Hindlimb muscle (tissue), 1 donor: ENCODE measurements at regions not wholly inside any gene's neighbourhood (a gene's known extent, or its start where the extent isn't known, plus 50 kb on each side); places are given as distances from the start of the nearest gene placed in this dataset.
"Not testable (repeated sequence)": the region's sequence is repeated elsewhere in the genome, so short reads cannot be mapped to it uniquely, and the experiment has no call there.

ENCODE experiments used
- DNase-seq: peaks from one replicate; pipeline ENCODE4 v3.0.0-alpha.2; 2013

GRCh38 chr5:26535215-26535614 lies 503.2 kb downstream of the CDH9 start:
- no peak for DNase-seq

GRCh38 chr5:26530305-26530704 lies 508.1 kb downstream of the CDH9 start:
- DNase-seq, result no peak

- DNase-seq, result no peak
Observed at GRCh38 chr5:26519245-26519644, 519.1 kb downstream of the CDH9 start.

DNA sequence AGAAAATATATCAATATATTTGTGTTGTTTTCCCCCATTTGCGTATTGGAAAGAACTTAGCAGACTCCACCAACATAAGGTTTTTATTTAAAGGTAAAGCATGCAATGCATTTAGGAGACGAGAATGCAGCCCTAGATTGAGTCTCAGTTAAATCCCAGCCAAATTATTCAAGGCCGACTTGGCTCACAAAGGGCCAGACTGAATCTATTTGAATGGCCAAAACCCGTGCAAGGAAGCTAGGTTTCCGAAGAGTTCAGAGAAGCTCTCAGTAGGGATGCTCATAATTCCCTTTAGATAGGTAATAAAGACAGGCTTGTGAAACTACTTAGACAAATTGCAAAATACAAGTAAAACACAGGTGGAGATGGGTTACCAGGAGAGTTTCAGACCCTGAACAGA lies 520.3 kb downstream of the CDH9 start:
- DNase-seq, result no peak

DNA sequence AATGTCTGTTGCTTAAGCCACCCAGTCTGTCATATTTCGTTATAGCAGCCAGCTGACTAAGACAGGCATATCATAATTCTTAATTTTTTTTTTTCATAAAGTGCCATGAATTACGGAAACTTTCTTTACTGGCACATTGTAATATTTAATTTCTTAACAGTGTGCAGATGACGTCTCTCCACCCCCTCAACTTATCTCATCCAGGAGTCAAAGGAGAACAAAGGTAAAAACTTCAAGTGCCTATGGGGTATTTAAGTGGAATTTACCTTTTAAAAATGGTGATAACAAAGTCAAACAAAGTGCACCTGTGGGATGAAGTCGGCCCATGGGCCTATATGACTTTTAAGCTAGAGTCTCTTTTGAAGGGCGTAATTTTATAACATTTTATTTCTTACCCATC lies 539.4 kb downstream of the CDH9 start:
- no peak for DNase-seq

- DNase-seq, result no peak
Observed at GRCh38 chr5:26495437-26495836, 542.9 kb downstream of the CDH9 start.

DNA sequence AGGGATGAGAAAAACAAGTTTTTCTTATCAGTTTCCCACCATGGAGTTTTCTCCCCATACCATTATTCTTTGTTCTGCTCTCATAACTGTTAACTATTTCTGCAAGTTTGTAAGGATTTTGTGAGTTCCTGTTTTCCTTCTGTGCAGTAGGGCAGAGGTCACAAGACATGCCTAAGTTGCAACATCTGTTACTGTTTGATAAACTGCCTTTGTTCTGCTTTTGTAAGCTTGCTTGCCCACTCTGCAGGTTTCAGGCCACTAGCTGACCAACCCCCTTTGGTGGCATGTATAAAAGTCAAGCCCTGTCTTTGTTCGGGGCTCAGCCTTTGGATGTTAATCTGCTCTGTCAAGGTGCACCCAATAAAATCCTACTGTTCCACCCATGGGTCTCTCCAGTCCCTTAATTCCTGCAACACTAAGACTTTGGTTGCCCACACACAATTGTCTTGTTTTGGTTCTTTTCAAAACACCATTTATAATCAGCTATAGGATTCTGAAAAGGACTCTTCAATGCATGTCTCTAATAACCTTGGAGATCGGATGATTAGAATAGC lies 545.4 kb downstream of the CDH9 start:
- DNase-seq, result no peak

GRCh38 chr5:26487553-26487952 lies 550.8 kb downstream of the CDH9 start:
- DNase-seq, result no peak

DNA sequence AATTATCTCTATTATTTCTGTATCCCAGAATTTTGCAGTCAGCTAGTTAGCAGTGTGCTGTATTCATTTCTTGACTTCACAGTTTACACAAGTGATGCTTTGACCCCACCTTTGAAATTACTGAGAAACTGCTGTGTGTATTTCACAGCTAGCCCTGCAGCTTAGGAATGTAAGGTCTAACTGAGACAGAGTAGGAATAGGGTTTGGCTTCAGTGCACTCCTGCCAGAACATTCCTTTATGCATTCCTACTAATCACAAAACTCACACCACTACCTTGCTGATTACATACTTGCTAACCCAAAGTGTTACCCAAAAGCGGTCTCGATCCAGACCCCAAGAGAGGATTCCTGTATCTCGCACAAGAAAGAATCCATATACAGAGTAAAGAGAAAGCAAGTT lies 551.8 kb downstream of the CDH9 start:
- no peak for DNase-seq

- not testable (repeated sequence) for DNase-seq
Observed at GRCh38 chr5:26485146-26485860, 553.1 kb downstream of the CDH9 start.

DNA sequence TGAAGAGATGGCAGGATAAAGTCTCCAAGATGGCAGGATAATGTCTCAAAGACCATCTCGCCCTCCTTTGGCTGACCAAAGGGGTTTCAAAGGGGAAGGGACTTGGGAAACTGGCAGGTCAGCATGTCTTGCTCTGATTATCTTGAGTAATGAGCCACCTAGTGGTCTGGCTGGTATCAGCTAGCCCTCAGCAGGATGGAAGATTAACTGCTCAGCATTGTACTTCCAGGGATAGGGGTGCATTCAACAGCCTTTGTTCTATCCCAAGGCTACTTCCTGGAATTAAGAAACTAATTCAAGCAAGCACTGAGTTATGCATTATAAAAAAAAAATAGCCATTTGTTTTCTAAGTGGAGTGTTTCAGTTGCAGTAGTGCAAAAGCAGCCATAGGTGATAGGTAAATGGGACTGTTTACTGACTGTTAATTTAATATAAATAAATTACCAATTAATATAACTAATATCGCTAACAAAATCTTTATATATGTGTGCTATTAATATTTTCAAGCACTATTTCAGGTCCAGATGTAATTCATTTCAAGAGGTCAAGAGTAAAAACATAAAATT lies 555.5 kb downstream of the CDH9 start:
- DNase-seq, result peak; percentile 23

- no peak for DNase-seq
Observed at GRCh38 chr5:26482076-26482809, 556.1 kb downstream of the CDH9 start.

DNA sequence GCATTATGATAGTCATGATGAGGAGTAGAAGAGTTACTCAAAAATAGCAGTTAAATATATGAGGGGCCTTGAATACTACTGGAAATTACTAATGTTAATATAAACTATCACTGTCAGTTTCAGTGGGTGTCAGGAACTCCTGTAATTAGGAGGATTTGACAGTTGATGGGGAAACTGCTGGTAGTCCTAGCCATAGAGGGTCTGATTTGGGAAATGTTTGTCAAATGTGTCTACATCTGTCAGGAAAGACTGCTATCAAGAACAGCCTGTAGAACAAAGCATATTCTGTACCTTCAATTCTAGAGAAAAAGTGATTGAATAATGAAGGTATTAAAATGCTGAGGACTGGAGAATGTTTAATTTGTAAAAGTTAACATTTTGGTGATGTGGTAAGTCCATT lies 567.9 kb downstream of the CDH9 start:
- no peak for DNase-seq

- no peak for DNase-seq
Observed at GRCh38 chr5:26439121-26439520, 599.3 kb downstream of the CDH9 start.

DNA sequence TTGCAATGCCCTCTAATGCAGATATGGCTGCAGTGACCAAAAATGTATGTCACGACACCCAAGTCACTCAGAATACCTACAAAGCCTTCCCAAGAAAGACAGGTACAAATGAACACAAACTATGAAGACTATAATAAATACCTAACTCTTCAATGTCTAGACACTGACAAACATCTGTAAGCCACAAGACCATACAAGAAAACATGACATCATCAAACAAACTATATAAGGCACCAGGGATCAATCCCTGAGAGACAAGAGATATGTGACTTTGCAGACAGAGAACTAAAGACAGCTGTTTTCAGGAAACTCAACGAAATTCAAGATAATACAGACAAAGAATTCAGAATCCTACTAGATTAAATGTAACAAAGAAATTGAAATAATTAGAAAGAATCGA lies 603.7 kb downstream of the CDH9 start:
- no peak for DNase-seq

DNA sequence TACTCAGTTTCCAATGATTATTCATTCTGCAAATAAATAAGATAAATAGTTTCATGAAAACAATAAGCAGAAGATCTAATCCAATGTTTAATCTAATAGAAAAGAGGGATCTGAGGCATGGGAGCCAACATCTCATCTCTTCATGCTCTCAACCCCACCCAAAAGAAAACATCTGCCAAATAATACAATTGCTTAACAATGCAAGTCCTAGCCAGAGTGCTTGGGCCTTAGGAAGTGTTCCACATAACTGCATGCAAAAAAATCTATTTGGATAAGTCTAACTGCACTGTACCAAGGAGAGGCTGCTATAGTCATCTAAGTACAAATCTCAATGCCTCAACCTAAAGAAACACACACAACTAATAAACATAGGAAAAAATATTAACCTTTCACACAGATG lies 606.0 kb downstream of the CDH9 start:
- peak; percentile 30 for DNase-seq

DNA sequence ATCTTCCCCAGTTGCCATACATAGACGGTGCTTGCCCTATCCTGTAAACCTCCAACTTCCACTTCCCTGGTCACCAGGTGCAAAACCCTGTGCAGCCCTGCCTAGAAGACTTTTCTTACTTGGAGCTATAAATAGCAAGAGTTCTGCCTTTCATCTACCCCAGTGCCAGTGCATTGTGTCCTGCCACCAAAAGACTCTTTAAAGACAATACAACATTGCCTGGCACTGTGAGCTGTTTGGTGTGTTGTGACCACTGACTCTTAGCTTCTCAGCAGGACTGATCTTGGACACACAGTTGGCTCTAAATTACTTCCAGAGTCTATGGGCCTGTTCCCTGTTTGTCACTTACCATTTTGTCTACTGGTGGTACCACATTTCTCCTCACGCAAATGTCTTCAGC lies 608.1 kb downstream of the CDH9 start:
- no peak for DNase-seq

GRCh38 chr5:26427281-26427680 lies 611.1 kb downstream of the CDH9 start:
- no peak for DNase-seq

GRCh38 chr5:26419987-26420386 lies 618.4 kb downstream of the CDH9 start:
- DNase-seq, result no peak

DNA sequence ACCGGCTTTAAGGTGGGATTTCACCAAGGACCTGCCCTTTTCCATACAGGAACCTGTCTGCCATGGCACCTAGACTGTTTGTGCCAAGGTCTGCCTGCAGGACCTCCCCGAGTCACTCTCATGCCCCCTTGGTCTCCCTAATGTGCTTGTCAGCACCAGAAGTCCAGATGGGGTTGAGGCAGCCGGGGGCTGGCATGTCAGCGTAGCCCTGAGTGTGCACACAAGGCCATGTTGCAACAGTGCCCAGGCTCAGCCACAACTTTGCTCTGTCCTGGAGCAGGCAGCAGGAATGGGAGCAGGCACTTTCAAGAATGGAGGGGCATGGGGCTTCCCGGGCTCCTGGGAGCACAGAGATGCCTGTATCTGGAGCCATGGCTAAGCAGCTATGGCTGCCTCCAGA lies 621.5 kb downstream of the CDH9 start:
- DNase-seq, result no peak

GRCh38 chr5:26415987-26416779 lies 622.2 kb downstream of the CDH9 start:
- DNase-seq, result no peak

DNA sequence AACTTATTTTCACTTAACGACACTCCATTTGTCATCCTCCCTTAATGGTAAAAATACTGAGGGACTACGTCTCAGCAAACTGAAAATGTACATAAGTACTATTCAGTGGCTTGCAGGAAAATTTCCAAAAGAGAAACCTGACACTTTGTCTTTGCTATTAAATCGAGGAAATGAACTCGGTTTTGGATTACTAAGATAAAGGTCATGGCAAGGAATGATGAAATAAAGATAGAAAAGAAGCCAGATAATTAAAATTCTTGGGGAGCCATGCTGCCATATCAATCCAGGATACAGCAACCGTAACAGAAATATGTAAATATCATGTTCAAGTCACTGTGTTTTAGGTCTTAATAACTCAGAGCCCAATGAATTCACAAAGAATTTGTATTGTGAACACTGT lies 647.8 kb downstream of the CDH9 start:
- no peak for DNase-seq

DNA sequence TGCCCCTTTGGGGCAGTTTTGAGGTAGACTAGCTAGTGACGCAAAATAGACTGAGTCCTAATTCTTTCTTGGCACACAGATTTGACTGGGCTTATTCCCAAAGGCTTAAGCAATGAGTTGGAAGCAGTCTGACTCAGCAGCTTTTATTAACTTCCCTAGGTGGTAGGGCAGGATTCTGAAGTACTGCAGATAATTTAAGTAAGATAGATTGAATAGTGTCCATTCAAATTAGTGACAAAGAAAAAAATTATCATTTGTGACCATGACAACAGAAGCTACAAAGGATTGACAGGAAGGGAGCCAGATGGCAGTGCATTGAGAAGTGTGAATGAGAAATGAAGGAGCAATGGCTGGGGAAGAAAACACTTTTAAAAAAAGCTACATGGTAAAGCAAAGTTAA lies 649.4 kb downstream of the CDH9 start:
- DNase-seq, result no peak
